H1 (cell line): ENCODE measurements at regions not wholly inside any gene's neighbourhood (a gene's known extent, or its start where the extent isn't known, plus 50 kb on each side); places are given as distances from the start of the nearest gene placed in this dataset.

Experiments
- CTCF ChIA-PET: fragments of 300-600 bp; sonication (Branson Sonifier 250); formaldehyde crosslinking; loops from one replicate; lab custom pipeline; 2021; ENCODE audit not compliant: partially characterized antibody; lab: Charles Lee
- POLR2A ChIA-PET: fragments of 300-600 bp; sonication (Branson Sonifier 250); formaldehyde crosslinking; loops from one replicate; lab custom pipeline; 2021; ENCODE audit warnings: inconsistent platforms; ENCODE audit not compliant: partially characterized antibody; lab: Charles Lee
- DNase-seq, 2 experiments: peaks; one replicate each; pipeline versions ENCODE4 v3.0.0 to v3.0.0-alpha.2; 2010 to 2022; ENCODE audit warnings: low spot score in 2 of 2, low read depth in 1 of 2, mixed read lengths in 1 of 2
- FAIRE-seq: peaks from 2 replicates; lab custom pipeline; 2011; peaks lifted over from hg19 to GRCh38; lab: Jason Lieb, UNC
- H2AFZ ChIP-seq: 2 replicates; pipeline ENCODE4 v1.8.1; 2012; ENCODE audit warnings: low read length, inconsistent platforms
- H2AK5ac ChIP-seq: 2 replicates; pipeline ENCODE4 v1.6.1; 2013; ENCODE audit warnings: low read depth, low read length
- H2BK120ac ChIP-seq: replicated peaks from 2 replicates; pipeline ENCODE3; 2013; ENCODE audit warnings: low read depth, low read length, inconsistent platforms
- H2BK12ac ChIP-seq: 2 replicates; pipeline ENCODE4 v1.6.1; 2013; ENCODE audit warnings: low read depth, low read length
- H2BK15ac ChIP-seq: 2 replicates; pipeline ENCODE4 v1.6.1; 2013; ENCODE audit warnings: low read length
- H2BK20ac ChIP-seq: 2 replicates; pipeline ENCODE4 v1.6.1; 2013; ENCODE audit warnings: low read length
- H2BK5ac ChIP-seq: 2 replicates; pipeline ENCODE4 v1.6.1; 2013; ENCODE audit warnings: low read depth, low read length
- H3K14ac ChIP-seq: 2 replicates; pipeline ENCODE4 v1.6.1; 2013; ENCODE audit warnings: inconsistent platforms; ENCODE audit not compliant: insufficient read length
- H3K18ac ChIP-seq: 2 replicates; pipeline ENCODE4 v1.6.1; 2013; ENCODE audit warnings: low read length; ENCODE audit errors: extremely low read depth
- H3K23ac ChIP-seq: 2 replicates; pipeline ENCODE4 v1.6.1; 2013; ENCODE audit warnings: inconsistent platforms; ENCODE audit not compliant: insufficient read length
- H3K23me2 ChIP-seq: 2 replicates; pipeline ENCODE4 v1.6.1; 2013; ENCODE audit warnings: low read depth, low read length
- H3K27ac ChIP-seq: 2 replicates; pipeline ENCODE4 v1.6.1; 2011; ENCODE audit warnings: low read depth, low read length, inconsistent platforms
- H3K27me3 ChIP-seq, 4 experiments: replicated peaks in 1 of 4; 1 replicate in 1 of 4; 2 replicates in 3 of 4; pipeline versions ENCODE4 v1.6.1 to v1.8.1; 2011 to 2013; ENCODE audit warnings: low read length in 3 of 4, mild to moderate bottlenecking in 3 of 4, inconsistent platforms in 2 of 4, mixed read lengths in 2 of 4, moderate library complexity in 1 of 4; ENCODE audit not compliant: control insufficient read depth in 3 of 4, insufficient read depth in 3 of 4; ENCODE audit errors: extremely low read depth in 1 of 4
- H3K36me3 ChIP-seq, 4 experiments: 2 replicates each; pipeline versions ENCODE4 v1.6.1 to v1.8.1; 2011 to 2013; ENCODE audit warnings: mild to moderate bottlenecking in 4 of 4, low read length in 3 of 4, moderate library complexity in 2 of 4, control low read depth in 1 of 4, inconsistent platforms in 1 of 4; ENCODE audit not compliant: insufficient read depth in 4 of 4, control insufficient read depth in 2 of 4
- H3K4ac ChIP-seq: replicated peaks from 2 replicates; pipeline ENCODE3; 2013; ENCODE audit warnings: low read length, low read depth, mixed read lengths, inconsistent platforms; ENCODE audit not compliant: insufficient read length
- H3K4me1 ChIP-seq, 4 experiments: replicated peaks in 1 of 4; 1 replicate in 1 of 4; 2 replicates in 3 of 4; pipeline versions ENCODE4 v1.6.1 to v1.8.1; 2011 to 2013; ENCODE audit warnings: low read length in 3 of 4, inconsistent platforms in 2 of 4, mixed read lengths in 1 of 4; ENCODE audit not compliant: insufficient read depth in 4 of 4, control insufficient read depth in 3 of 4
- H3K4me2 ChIP-seq, 2 experiments: 2 replicates each; pipeline versions ENCODE4 v1.6.1 to v1.8.1; 2011 to 2013; ENCODE audit warnings: low read depth in 2 of 2, low read length in 2 of 2, control low read depth in 1 of 2, inconsistent platforms in 1 of 2, mild to moderate bottlenecking in 1 of 2; ENCODE audit not compliant: insufficient read depth in 1 of 2
- H3K4me3 ChIP-seq, 4 experiments: fragments of 200-600, 300-600 bp in 1 of 4; sonication (generic), shearing (Covaris generic), sonication (Bioruptor Twin) in 1 of 4; 2 replicates each; pipeline versions ENCODE4 v1.5.1 to v1.8.1; 2011 to 2016; ENCODE audit warnings: low read length in 4 of 4, low read depth in 3 of 4, control low read depth in 2 of 4, inconsistent platforms in 2 of 4, mild to moderate bottlenecking in 2 of 4, mixed read lengths in 1 of 4, moderate library complexity in 1 of 4; ENCODE audit not compliant: insufficient read depth in 2 of 4; ENCODE audit errors: extremely low read depth in 1 of 4
- H3K56ac ChIP-seq: replicated peaks from 2 replicates; pipeline ENCODE3; 2013; ENCODE audit warnings: low read depth, mild to moderate bottlenecking, mixed read lengths, low read length, inconsistent platforms; ENCODE audit not compliant: insufficient read length
- H3K79me1 ChIP-seq: 2 replicates; pipeline ENCODE4 v1.6.1; 2013; ENCODE audit warnings: low read depth, low read length, control low read depth
- H3K79me2 ChIP-seq, 2 experiments: 2 replicates each; pipeline versions ENCODE4 v1.6.1 to v1.8.1; 2012 to 2013; ENCODE audit warnings: low read length in 2 of 2, mild to moderate bottlenecking in 2 of 2, inconsistent platforms in 1 of 2; ENCODE audit not compliant: insufficient read depth in 2 of 2, control insufficient read depth in 1 of 2
- H3K9ac ChIP-seq, 4 experiments: replicated peaks in 1 of 4; 1 replicate in 1 of 4; 2 replicates in 3 of 4; pipeline versions ENCODE4 v1.6.1 to v1.8.1; 2011 to 2013; ENCODE audit warnings: low read depth in 3 of 4, low read length in 3 of 4, control low read depth in 2 of 4, mild to moderate bottlenecking in 2 of 4, moderate library complexity in 2 of 4, inconsistent platforms in 1 of 4; ENCODE audit errors: extremely low read depth in 1 of 4
- H3K9me3 ChIP-seq, 2 experiments: 2 replicates each; pipeline versions ENCODE4 v1.6.1 to v1.8.1; 2012 to 2013; ENCODE audit warnings: mild to moderate bottlenecking in 2 of 2, moderate library complexity in 2 of 2, control low read depth in 1 of 2, inconsistent platforms in 1 of 2, low read depth in 1 of 2, low read length in 1 of 2, mixed read lengths in 1 of 2; ENCODE audit not compliant: insufficient read depth in 2 of 2
- H4K20me1 ChIP-seq, 2 experiments: replicated peaks in 1 of 2; 2 replicates each; pipeline versions ENCODE3 to v1.8.1; 2011 to 2013; ENCODE audit warnings: inconsistent platforms in 2 of 2, low read length in 2 of 2, mild to moderate bottlenecking in 1 of 2; ENCODE audit not compliant: insufficient read depth in 2 of 2, control insufficient read depth in 1 of 2
- H4K5ac ChIP-seq: 2 replicates; pipeline ENCODE4 v1.6.1; 2013; ENCODE audit warnings: low read length, low read depth, mixed read lengths, inconsistent platforms; ENCODE audit not compliant: insufficient read length
- H4K8ac ChIP-seq: 2 replicates; pipeline ENCODE4 v1.8.0; 2013; ENCODE audit warnings: mild to moderate bottlenecking, moderate library complexity, low read length, inconsistent platforms; ENCODE audit not compliant: insufficient read depth; ENCODE audit errors: extremely low read depth
- H4K91ac ChIP-seq: replicated peaks from 2 replicates; pipeline ENCODE3; 2013; ENCODE audit warnings: low read length, mixed read lengths, inconsistent platforms; ENCODE audit not compliant: insufficient read length
- CEBPB ChIP-seq: IDR thresholded peaks from 2 replicates; pipeline ENCODE4 v1.6.1; 2012; ENCODE audit warnings: low read depth, low read length
- CREB1 ChIP-seq: IDR thresholded peaks from 2 replicates; pipeline ENCODE4 v1.6.1; 2012; ENCODE audit warnings: inconsistent platforms
- EGR1 ChIP-seq: IDR thresholded peaks from 2 replicates; pipeline ENCODE4 v1.6.1; 2011; ENCODE audit warnings: low read depth, low read length, borderline replicate concordance
- KDM5A ChIP-seq: fragments of 200-600 bp; IDR thresholded peaks from 2 replicates; pipeline ENCODE4 v1.7.1; 2012; ENCODE audit warnings: mild to moderate bottlenecking, low read length, inconsistent platforms, mixed read lengths
- POLR2AphosphoS5 ChIP-seq: IDR thresholded peaks from 2 replicates; pipeline ENCODE4 v1.6.1; 2011; ENCODE audit warnings: low read depth, low read length
- SAP30 ChIP-seq: fragments of 300-600 bp; sonication (generic); IDR thresholded peaks from 2 replicates; pipeline ENCODE4 v1.7.1; 2012; ENCODE audit warnings: low read length, moderate library complexity, mild to moderate bottlenecking, inconsistent platforms; ENCODE audit not compliant: insufficient read depth, insufficient replicate concordance
- SUZ12 ChIP-seq: fragments of 200-600 bp; sonication (generic); IDR thresholded peaks from 2 replicates; pipeline ENCODE4 v1.6.1; 2012; ENCODE audit warnings: mild to moderate bottlenecking, inconsistent platforms, low read length, moderate library complexity, mixed read lengths
- WGBS, 2 experiments: shearing (Covaris generic) in 1 of 2; methylation state at CpG; one replicate each; pipeline versions ENCODE4 v1.1.6 to v1.1.7; 2013 to 2015; ENCODE audit warnings: low lambda C conversion rate in 2 of 2, mixed read lengths in 2 of 2, inconsistent platforms in 1 of 2, low coverage in 1 of 2, missing lambda C conversion rate in 1 of 2; ENCODE audit not compliant: insufficient replicate concordance in 2 of 2, insufficient coverage in 1 of 2, insufficient read length in 1 of 2; ENCODE audit errors: extremely low coverage in 1 of 2, missing lambda C conversion rate in 1 of 2; 5-methylcytosine and 5-hydroxymethylcytosine counted together
- TF ChIP-seq, protein P1 (sequence below): IDR thresholded peaks from 2 replicates; pipeline ENCODE4 v1.6.1; 2012; ENCODE audit warnings: low read length, inconsistent platforms

DNA sequence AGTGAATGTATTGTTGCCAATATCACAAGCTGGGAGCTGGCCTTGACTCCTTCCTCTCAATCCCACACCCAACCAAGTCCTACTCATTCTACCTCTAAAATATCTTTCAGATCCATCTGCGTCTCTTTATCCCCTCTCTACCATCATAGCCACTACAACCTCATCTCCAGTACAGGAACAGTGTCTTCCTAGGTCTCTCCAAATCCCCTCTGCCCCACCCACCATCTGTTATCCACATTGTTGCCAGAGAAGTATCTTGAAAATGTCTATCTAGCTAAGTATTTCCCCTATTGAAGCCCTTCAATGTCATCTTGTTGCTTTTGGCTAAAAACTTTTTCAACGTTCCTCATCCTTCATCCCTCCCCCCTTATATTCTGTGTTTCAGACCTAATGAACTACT, 244.7 kb downstream of the C12orf75 start:
- Histone ChIP-seq H3K23ac (no peak overlapping the region), H3K18ac (no peak overlapping the region), H4K5ac (no peak overlapping the region), H3K36me3 (no peaks in the 10 kb centered on the region), H4K91ac (no peak overlapping the region), H3K79me1 (no peaks in the 10 kb centered on the region), H3K14ac (no peak overlapping the region), H2AK5ac (no peak overlapping the region), H3K4me2 (no peak overlapping the region), H3K4me3 (no peak overlapping the region), H3K27ac (no peak overlapping the region), H3K79me2 (no peaks in the 10 kb centered on the region), H2BK5ac (no peak overlapping the region), H2BK15ac (no peak overlapping the region), H3K9me3 (no peaks in the 10 kb centered on the region), H3K23me2 (no peaks in the 10 kb centered on the region), H2BK120ac (no peak overlapping the region), H4K20me1 (no peaks in the 10 kb centered on the region), H2AFZ (no peak overlapping the region), H3K4ac (no peak overlapping the region), H3K56ac (no peak overlapping the region), H3K9ac (no peak overlapping the region), H3K4me1 (no peaks in the 10 kb centered on the region), H2BK20ac (no peak overlapping the region), H2BK12ac (no peak overlapping the region), H3K27me3 (no peaks in the 10 kb centered on the region), H4K8ac (no peak overlapping the region)
- FAIRE-seq (no peak), DNase-seq (no peak)
- TF ChIP-seq CEBPB = no peak
- TF ChIP-seq, protein P1, sequence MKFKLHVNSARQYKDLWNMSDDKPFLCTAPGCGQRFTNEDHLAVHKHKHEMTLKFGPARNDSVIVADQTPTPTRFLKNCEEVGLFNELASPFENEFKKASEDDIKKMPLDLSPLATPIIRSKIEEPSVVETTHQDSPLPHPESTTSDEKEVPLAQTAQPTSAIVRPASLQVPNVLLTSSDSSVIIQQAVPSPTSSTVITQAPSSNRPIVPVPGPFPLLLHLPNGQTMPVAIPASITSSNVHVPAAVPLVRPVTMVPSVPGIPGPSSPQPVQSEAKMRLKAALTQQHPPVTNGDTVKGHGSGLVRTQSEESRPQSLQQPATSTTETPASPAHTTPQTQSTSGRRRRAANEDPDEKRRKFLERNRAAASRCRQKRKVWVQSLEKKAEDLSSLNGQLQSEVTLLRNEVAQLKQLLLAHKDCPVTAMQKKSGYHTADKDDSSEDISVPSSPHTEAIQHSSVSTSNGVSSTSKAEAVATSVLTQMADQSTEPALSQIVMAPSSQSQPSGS = no peak
- no peak for TF ChIP-seq CREB1
- no peak for TF ChIP-seq POLR2AphosphoS5
- TF ChIP-seq KDM5A = no peak
- TF ChIP-seq EGR1 = no peak
- no peak for TF ChIP-seq SUZ12
- no peak for TF ChIP-seq SAP30
- ChIA-PET CTCF (interaction anchor here (1.0 kb wide), 1 partner anchor 131 kb away, joined by 5 read pairs; no protein-coding TSS in a partner anchor), POLR2A (no interaction called here)
- 80% methylated on average over 2 of the region's 2 CpGs; no CpG with 5 or more reads in 1 of the 2 experiments for WGBS, 2 experiments
